ELR (cell line): ENCODE measurements at regions not wholly inside any gene's neighbourhood (a gene's known extent, or its start where the extent isn't known, plus 50 kb on each side); places are given as distances from the start of the nearest gene placed in this dataset.
A peak's percentile ranks its signal among the peaks of the same experiment; 100 is the strongest.

Experiments used
- DNase-seq: peaks from one replicate; pipeline ENCODE4 v3.0.0-alpha.2; 2015; ENCODE audit warnings: low read depth

DNA sequence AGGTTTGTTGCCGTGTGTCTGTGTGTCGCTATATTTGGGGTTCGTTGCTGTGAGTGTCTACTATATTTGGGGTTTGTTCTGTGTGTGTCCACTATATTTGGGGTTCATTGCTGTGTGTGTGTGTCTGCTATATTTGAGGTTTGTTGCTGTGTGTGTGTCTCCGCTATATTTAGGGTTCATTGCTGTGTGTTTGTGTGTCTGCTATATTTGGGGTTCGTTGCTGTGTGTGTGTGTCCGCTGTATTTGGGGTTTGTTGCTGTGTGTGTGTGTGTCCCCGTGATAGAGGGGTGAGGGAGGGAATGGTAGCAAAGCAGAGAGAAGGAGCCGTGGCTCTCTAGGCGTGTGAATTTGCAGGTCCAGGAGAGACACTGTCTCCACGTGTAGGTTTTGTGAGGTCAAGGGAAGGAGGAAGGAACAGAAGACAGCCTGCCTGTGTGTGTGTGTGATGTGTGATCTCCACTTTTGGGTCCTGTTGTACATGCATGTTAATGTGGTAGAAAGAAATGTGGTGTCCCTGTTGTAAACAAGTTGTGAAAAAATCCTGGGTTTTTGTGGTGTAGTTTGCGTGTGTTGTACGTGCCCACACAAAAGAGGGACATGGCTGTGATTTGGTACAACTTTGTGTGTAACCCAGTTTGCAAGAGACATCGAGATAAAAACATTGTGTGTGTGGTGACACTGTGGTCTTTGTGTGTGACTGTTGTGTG, 56.3 kb upstream of the ECE1 start:
- no peak for DNase-seq

DNA sequence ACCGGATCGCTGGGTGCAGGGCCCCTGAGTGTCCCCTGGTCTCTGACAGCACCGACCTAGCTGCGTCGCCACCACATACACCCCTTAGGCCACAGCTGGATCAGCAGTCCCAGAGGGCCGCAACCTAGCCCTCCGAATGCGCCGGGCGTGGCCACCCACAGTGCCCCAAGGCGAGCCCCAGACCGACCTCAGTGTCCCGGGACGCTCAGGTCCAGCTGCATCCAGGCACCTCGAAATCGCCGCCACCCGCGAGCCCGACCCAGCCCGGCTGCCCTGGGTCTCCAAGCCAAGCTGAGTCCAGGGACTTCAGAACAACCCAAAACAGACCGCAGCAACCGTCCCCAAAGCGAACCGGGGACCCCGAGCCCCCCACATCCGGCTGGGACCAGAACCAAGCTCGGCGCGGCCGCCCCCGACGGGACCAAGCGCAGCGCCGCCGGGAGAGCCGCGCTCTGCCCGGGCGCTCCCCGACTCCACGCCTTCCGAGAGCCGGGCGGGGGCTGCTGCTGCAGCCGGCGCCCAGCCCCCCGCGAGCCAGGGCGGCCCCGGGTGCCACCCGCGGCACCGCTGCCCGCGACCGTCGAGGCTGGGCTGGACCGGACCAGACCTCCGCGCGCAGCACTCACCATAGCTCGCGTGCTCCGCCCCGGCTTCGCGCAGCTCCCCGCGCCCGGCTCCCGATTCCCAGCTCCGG, 54.6 kb upstream of the ECE1 start:
- DNase-seq = peak; percentile 44

GRCh38 chr1:21344098-21344749, 54.0 kb upstream of the ECE1 start:
- no peak for DNase-seq

DNA sequence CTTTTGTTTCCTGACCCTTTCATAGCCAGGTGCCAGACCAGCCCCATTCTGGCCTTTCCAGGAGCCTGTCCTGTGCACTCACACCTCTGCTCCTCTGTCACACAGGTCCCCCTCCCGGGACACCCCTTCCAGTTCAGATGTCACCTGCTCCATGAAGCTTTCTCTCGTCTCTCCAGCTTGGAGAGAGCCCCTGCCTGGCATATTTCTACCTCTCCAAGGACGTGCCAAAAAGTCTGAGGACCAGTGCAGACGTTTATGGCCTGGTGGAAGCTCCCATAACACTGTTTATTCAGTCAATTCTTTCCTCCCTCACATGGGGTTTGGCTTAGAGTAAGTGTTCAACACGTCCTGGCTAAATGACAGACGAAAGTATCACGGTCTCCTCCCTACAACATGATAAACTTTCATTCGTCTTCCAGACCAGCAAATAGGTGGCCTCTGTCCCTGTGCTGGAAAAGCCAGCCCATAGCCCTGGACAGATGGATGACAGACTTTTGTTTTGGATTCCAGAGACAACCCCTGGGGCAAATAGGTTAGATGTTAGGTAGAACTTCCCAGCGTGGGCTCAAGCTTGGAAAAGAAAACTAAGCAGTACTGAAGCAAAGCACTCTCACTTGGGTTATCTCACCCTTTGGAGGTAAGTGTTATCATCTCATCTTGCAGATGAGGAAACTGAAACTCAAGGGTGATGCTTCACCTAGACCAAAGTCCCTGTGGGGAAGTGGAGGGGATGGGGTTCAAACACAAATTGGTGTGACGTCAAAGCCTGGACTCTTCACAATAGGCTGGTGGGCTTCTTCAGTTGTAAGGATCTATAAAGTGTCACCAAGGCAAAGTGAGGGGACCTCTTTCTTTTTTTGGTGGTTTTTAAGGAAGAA, 52.9 kb upstream of the ECE1 start:
- no peak for DNase-seq

GRCh38 chr1:21341517-21342078, 51.3 kb upstream of the ECE1 start:
- DNase-seq = no peak

- no peak for DNase-seq
Observed at GRCh38 chr1:21341022-21341421, 50.8 kb upstream of the ECE1 start.

DNA sequence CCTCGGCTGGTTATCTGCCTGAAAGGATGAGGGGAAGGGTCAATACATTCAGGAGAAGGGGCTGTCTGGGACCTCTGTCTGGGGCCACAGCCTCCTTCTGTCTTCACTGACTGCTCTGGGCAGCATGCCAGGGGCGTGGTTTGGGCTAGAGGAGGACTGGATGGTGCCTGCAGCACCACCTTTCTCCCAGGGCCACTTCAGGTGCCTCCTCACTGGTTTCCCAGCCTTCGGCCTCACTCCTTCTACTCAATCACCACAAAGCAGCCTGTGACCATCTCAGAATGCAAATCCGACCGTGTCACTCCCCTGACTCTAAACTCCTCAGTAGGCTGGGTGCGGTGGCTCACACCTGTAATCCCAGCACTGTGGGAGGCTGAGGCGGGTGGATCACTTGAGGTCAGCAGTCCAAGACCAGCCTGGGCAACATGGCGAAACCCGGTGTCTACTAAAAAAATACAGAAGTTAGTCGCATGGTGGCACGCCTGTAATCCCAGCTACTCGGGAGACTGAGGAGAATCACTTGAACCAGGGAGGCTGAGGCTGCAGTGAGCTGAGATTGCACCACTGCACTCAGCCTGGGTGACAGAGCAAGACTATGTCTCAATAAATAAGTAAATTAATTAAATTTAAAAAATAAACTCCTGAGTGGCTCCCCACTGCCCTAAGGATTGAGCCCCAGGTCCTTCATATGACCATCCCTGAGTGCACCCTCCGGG, 50.1 kb upstream of the ECE1 start:
- DNase-seq = no peak
